Keratinocyte (primary cell): ENCODE measurements at regions not wholly inside any gene's neighbourhood (a gene's known extent, or its start where the extent isn't known, plus 50 kb on each side); places are given as distances from the start of the nearest gene placed in this dataset.

ENCODE experiments used
- DNase-seq: peaks from one replicate; pipeline ENCODE4 v3.0.0-alpha.2; 2011; ENCODE audit warnings: low read depth, missing footprints, low spot score
- FAIRE-seq: peaks from 2 replicates; lab custom pipeline; 2011; peaks lifted over from hg19 to GRCh38; lab: Jason Lieb, UNC
- H2AFZ ChIP-seq: 2 replicates; pipeline ENCODE4 v1.6.0; 2012; ENCODE audit warnings: low read length, control low read depth, inconsistent platforms; ENCODE audit not compliant: control insufficient read depth
- H3K27ac ChIP-seq: 2 replicates; pipeline ENCODE4 v1.5.1; 2011; ENCODE audit warnings: low read length; ENCODE audit not compliant: control insufficient read depth, insufficient read depth
- H3K27me3 ChIP-seq: 3 replicates; pipeline ENCODE4 v1.6.0; 2011; ENCODE audit warnings: low read length; ENCODE audit not compliant: control insufficient read depth, insufficient read depth; ENCODE audit errors: extremely low read depth
- H3K36me3 ChIP-seq, 2 experiments: 2 replicates in 1 of 2; 3 replicates in 1 of 2; pipeline ENCODE4 v1.5.1; 2011; ENCODE audit warnings: low read length in 2 of 2, mild to moderate bottlenecking in 1 of 2; ENCODE audit not compliant: control insufficient read depth in 2 of 2, insufficient read depth in 2 of 2; ENCODE audit errors: extremely low read depth in 1 of 2
- H3K4me1 ChIP-seq: 3 replicates; pipeline ENCODE4 v1.5.1; 2011; ENCODE audit warnings: low read length; ENCODE audit not compliant: control insufficient read depth, insufficient read depth; ENCODE audit errors: extremely low read depth
- H3K4me2 ChIP-seq: 3 replicates; pipeline ENCODE4 v1.6.0; 2011; ENCODE audit warnings: low read depth, low read length; ENCODE audit not compliant: control insufficient read depth, insufficient read depth; ENCODE audit errors: extremely low read depth
- H3K4me3 ChIP-seq, 3 experiments: fragments of 200-600 bp in 1 of 3; sonication (generic) in 1 of 3; 2 replicates in 2 of 3; 3 replicates in 1 of 3; pipeline ENCODE4 v1.5.1; 2011 to 2016; ENCODE audit warnings: low read length in 3 of 3, mild to moderate bottlenecking in 3 of 3, control low read depth in 2 of 3, inconsistent platforms in 1 of 3, low read depth in 1 of 3, mixed read lengths in 1 of 3, mixed run types in 1 of 3, moderate library complexity in 1 of 3; ENCODE audit not compliant: control insufficient read depth in 2 of 3, insufficient read depth in 2 of 3; ENCODE audit errors: extremely low read depth in 1 of 3
- H3K79me2 ChIP-seq: 2 replicates; pipeline ENCODE4 v1.6.0; 2012; ENCODE audit warnings: low read length; ENCODE audit not compliant: control insufficient read depth, insufficient read depth
- H3K9ac ChIP-seq: 3 replicates; pipeline ENCODE4 v1.6.0; 2011; ENCODE audit warnings: low read length; ENCODE audit not compliant: control insufficient read depth, insufficient read depth; ENCODE audit errors: extremely low read depth
- H3K9me1 ChIP-seq: 3 replicates; pipeline ENCODE4 v1.6.0; 2011; ENCODE audit warnings: low read length; ENCODE audit not compliant: control insufficient read depth, insufficient read depth; ENCODE audit errors: extremely low read depth
- H3K9me3 ChIP-seq: 2 replicates; pipeline ENCODE4 v1.5.1; 2012; ENCODE audit warnings: low read depth, low read length; ENCODE audit not compliant: control insufficient read depth
- H4K20me1 ChIP-seq: 3 replicates; pipeline ENCODE4 v1.6.0; 2011; ENCODE audit warnings: low read length; ENCODE audit not compliant: control insufficient read depth, insufficient read depth; ENCODE audit errors: extremely low read depth
- CTCF ChIP-seq, 3 experiments: IDR thresholded peaks in 1 of 3; conservative IDR thresholded peaks in 1 of 3; optimal IDR thresholded peaks in 1 of 3; 2 replicates in 2 of 3; 3 replicates in 1 of 3; pipeline versions ENCODE3 to v1.5.1; 2011; ENCODE audit warnings: low read length in 3 of 3, mild to moderate bottlenecking in 3 of 3, moderate library complexity in 2 of 3, control low read depth in 1 of 3, inconsistent platforms in 1 of 3; ENCODE audit not compliant: insufficient read depth in 2 of 3; ENCODE audit errors: extremely low read depth in 1 of 3
- EZH2 ChIP-seq: IDR thresholded peaks from one replicate; pipeline ENCODE4 v1.6.1; 2012; ENCODE audit warnings: inconsistent platforms, mild to moderate bottlenecking, low read length, moderate library complexity
- dilution Hi-C: fragments of 300-500 bp; cut with MboI; formaldehyde crosslinking; loops from one replicate; pipeline ENCODE4 v1.7.0; 2020; ENCODE audit warnings: low sequenced_read_pairs; ENCODE audit not compliant: extremely low pct_ligation_motif_present

DNA sequence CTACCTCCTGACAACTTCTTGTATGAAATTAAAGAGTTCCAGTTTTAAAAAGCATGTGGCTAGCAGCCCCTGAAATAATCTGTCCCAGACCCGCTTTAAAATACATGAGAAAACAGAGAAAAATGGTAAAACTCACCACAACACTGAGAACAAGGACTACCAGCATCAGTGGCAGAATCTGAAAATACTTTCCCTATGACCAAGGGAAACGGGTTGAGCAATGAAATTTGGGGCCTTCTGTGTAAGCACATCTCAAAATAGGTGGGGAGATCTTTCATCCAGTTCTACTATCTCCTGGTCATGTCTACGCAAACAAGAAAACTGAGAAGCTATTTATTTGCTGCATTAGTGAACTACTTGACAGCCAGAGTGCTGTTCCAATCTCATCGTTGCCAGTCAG, 172.3 kb downstream of the LNPK start:
- DNase-seq (no peak), FAIRE-seq (no peak)
- Histone ChIP-seq H3K79me2 (no peaks in the 10 kb centered on the region), H2AFZ (no peak overlapping the region), H3K9me1 (no peaks in the 10 kb centered on the region), H3K27ac (no peak overlapping the region), H3K27me3 (no peaks in the 10 kb centered on the region), H3K9ac (no peak overlapping the region), H3K4me3 (no peak overlapping the region), H3K36me3 (no peaks in the 10 kb centered on the region), H3K4me2 (no peak overlapping the region), H3K4me1 (no peaks in the 10 kb centered on the region), H4K20me1 (no peaks in the 10 kb centered on the region), H3K9me3 (no peaks in the 10 kb centered on the region)
- TF ChIP-seq EZH2 (no peak), CTCF (optimal IDR thresholded peaks at IDR 0.05 in 1 of 3, IDR thresholded peaks at IDR 0.05 in 1 of 3, conservative IDR thresholded peaks at IDR 0.05 in 1 of 3; ENCODE audit: extremely low read depth in 1 of 3, insufficient read depth in 2 of 3, low read length in 3 of 3) (no peak)
- dilution Hi-C loops = no loop called here

DNA sequence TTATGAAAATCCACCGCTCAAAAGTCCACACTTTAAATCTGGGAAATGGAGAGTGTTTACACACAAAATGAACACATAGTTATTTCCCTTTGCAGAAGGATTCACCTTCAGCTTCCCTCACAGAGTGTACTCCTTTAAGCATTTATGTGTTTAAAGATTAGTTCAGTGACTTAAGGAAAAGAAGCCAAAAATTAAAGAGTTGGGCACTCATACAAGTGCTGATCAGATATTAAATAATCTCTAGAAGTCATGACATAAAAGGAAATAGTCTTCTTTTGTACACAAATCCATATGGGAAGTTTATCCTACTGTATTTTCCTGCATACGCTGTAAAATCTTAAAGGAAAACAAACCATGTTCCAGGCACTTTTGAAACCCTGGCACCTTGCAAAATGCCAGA, 174.2 kb downstream of the LNPK start:
- Histone ChIP-seq H3K27me3 (no peaks in the 10 kb centered on the region), H3K36me3 (no peaks in the 10 kb centered on the region), H3K4me1 (no peaks in the 10 kb centered on the region), H3K9ac (no peak overlapping the region), H3K9me1 (no peaks in the 10 kb centered on the region), H2AFZ (no peak overlapping the region), H3K9me3 (no peaks in the 10 kb centered on the region), H3K27ac (no peak overlapping the region), H3K79me2 (no peaks in the 10 kb centered on the region), H4K20me1 (no peaks in the 10 kb centered on the region), H3K4me3 (no peak overlapping the region), H3K4me2 (no peak overlapping the region)
- dilution Hi-C loops = no loop called here
- DNase-seq (no peak), FAIRE-seq (no peak)
- TF ChIP-seq CTCF (optimal IDR thresholded peaks at IDR 0.05 in 1 of 3, IDR thresholded peaks at IDR 0.05 in 1 of 3, conservative IDR thresholded peaks at IDR 0.05 in 1 of 3; ENCODE audit: extremely low read depth in 1 of 3, insufficient read depth in 2 of 3, low read length in 3 of 3) = no peak
- TF ChIP-seq EZH2 = no peak
